PC-9 (cell line): ENCODE measurements at regions not wholly inside any gene's neighbourhood (a gene's known extent, or its start where the extent isn't known, plus 50 kb on each side); places are given as distances from the start of the nearest gene placed in this dataset.
"Not testable (repeated sequence)": the region's sequence is repeated elsewhere in the genome, so short reads cannot be mapped to it uniquely, and the experiment has no call there.

ENCODE experiments used
- BruUV-seq: library from RNA; stranded (reverse); fragments of 400-500 nt; replicated peaks from 2 replicates; lab custom pipeline; 2021; lab: Mats Ljungman, UMichigan
- CTCF ChIA-PET: fragments of 300-600 bp; sonication (Branson Sonifier 250); formaldehyde crosslinking; loops from one replicate; lab custom pipeline; 2022; ENCODE audit warnings: antibody characterized with exemption; lab: Charles Lee
- POLR2A ChIA-PET: fragments of 300-600 bp; sonication (Branson Sonifier 250); formaldehyde crosslinking; loops from one replicate; lab custom pipeline; 2022; ENCODE audit warnings: antibody characterized with exemption; ENCODE audit not compliant: unreplicated experiment; lab: Charles Lee
- DNase-seq, 2 experiments: peaks; one replicate each; pipeline versions ENCODE4 v3.0.0 to v3.0.0-alpha.2; 2015 to 2022; ENCODE audit warnings: mixed read lengths in 1 of 2
- H2AFZ ChIP-seq: fragments of 200-600 bp; sonication (generic); 2 replicates; pipeline ENCODE4 v1.8.1; 2017; ENCODE audit warnings: antibody characterized with exemption
- H3F3A ChIP-seq: fragments of 200-600 bp; sonication (generic); 2 replicates; pipeline ENCODE4 v1.8.1; 2017; ENCODE audit warnings: antibody characterized with exemption, mild to moderate bottlenecking, low read depth; ENCODE audit not compliant: insufficient read depth
- H3K27ac ChIP-seq: fragments of 200-600 bp; sonication (generic); 2 replicates; pipeline ENCODE4 v1.6.1; 2016; ENCODE audit warnings: mixed run types
- H3K27me3 ChIP-seq: fragments of 200-600 bp; sonication (generic); 2 replicates; pipeline ENCODE4 v1.6.1; 2016; ENCODE audit warnings: low read depth, mixed run types; ENCODE audit not compliant: insufficient read depth
- H3K36me3 ChIP-seq: fragments of 200-600 bp; sonication (generic); 2 replicates; pipeline ENCODE4 v1.6.1; 2016; ENCODE audit warnings: low read depth, mixed run types
- H3K4me1 ChIP-seq: fragments of 200-600 bp; sonication (generic); replicated peaks from 2 replicates; pipeline ENCODE4 v1.6.1; 2016; ENCODE audit warnings: mixed run types; ENCODE audit not compliant: insufficient read depth
- H3K4me2 ChIP-seq: fragments of 200-600 bp; sonication (generic); 2 replicates; pipeline ENCODE4 v1.6.1; 2017; ENCODE audit warnings: mixed run types
- H3K4me3 ChIP-seq: fragments of 200-600 bp; sonication (generic); 2 replicates; pipeline ENCODE4 v1.6.1; 2016; ENCODE audit warnings: mixed run types
- H3K79me2 ChIP-seq: fragments of 200-600 bp; sonication (generic); 2 replicates; pipeline ENCODE4 v1.6.1; 2017; ENCODE audit warnings: low read depth, mixed run types
- H3K9me2 ChIP-seq: fragments of 200-600 bp; sonication (generic); 2 replicates; pipeline ENCODE4 v1.8.1; 2017; ENCODE audit warnings: mild to moderate bottlenecking; ENCODE audit not compliant: insufficient read depth
- H3K9me3 ChIP-seq: fragments of 200-600 bp; sonication (generic); 2 replicates; pipeline ENCODE4 v1.8.1; 2016; ENCODE audit warnings: low read depth; ENCODE audit not compliant: insufficient read depth
- H4K20me1 ChIP-seq: fragments of 200-600 bp; sonication (generic); 2 replicates; pipeline ENCODE4 v1.8.1; 2017; ENCODE audit not compliant: insufficient read depth
- EZH2 ChIP-seq: fragments of 200-600 bp; sonication (generic); IDR thresholded peaks from 2 replicates; pipeline ENCODE4 v1.8.0; 2017; ENCODE audit warnings: antibody characterized with exemption, low read depth
- intact Hi-C: fragments of 100-400 bp; cut with micrococcal nuclease; formaldehyde crosslinking; loops from one replicate; pipeline ENCODE4 v1.10.0; 2022; ENCODE audit not compliant: unreplicated experiment
- TF ChIP-seq, protein P1 (sequence below): fragments of 200-600 bp; sonication (generic); conservative IDR thresholded peaks from 2 replicates; pipeline ENCODE4 v1.6.1; 2017; ENCODE audit warnings: mixed run types, antibody characterized with exemption, mild to moderate bottlenecking, moderate library complexity

DNA sequence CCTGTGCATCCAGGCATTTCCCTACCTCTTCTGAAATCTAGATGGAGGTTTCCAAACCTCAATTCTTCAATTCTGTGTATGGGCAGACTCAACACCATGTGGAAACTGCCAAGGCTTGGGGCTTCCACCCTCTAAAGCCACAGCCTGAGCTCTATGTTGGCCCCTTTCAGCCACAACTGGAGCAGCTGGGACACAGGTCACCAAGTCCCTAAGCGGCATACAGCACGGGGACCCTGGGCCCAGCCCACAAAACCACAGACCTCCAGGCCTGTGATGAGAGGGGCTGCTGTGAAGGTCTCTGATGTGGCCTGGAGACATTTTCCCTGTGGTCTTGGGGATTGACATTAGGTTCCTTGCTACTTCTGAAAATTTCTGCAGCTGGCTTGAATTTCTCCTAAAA is 255.4 kb downstream of the TDRD15 start:
- Histone ChIP-seq H3F3A (no peaks in the 10 kb centered on the region), H3K4me1 (no peaks in the 10 kb centered on the region), H3K27ac (no peak overlapping the region), H3K4me2 (no peak overlapping the region), H3K9me2 (no peaks in the 10 kb centered on the region; the same call in 1 of the 2 replicates), H3K9me3 (no peaks in the 10 kb centered on the region), H3K27me3 (no peaks in the 10 kb centered on the region), H3K4me3 (no peak overlapping the region), H2AFZ (no peak overlapping the region), H3K79me2 (no peaks in the 10 kb centered on the region), H4K20me1 (no peaks in the 10 kb centered on the region), H3K36me3 (no peaks in the 10 kb centered on the region)
- CTCF ChIA-PET: no interaction called here
- TF ChIP-seq, protein P1, sequence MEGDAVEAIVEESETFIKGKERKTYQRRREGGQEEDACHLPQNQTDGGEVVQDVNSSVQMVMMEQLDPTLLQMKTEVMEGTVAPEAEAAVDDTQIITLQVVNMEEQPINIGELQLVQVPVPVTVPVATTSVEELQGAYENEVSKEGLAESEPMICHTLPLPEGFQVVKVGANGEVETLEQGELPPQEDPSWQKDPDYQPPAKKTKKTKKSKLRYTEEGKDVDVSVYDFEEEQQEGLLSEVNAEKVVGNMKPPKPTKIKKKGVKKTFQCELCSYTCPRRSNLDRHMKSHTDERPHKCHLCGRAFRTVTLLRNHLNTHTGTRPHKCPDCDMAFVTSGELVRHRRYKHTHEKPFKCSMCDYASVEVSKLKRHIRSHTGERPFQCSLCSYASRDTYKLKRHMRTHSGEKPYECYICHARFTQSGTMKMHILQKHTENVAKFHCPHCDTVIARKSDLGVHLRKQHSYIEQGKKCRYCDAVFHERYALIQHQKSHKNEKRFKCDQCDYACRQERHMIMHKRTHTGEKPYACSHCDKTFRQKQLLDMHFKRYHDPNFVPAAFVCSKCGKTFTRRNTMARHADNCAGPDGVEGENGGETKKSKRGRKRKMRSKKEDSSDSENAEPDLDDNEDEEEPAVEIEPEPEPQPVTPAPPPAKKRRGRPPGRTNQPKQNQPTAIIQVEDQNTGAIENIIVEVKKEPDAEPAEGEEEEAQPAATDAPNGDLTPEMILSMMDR: no peak
- no peak for TF ChIP-seq EZH2
- intact Hi-C loops: no loop called here
- DNase-seq: no peak
- no TSS peak for BruUV-seq
- POLR2A ChIA-PET: no interaction called here

DNA sequence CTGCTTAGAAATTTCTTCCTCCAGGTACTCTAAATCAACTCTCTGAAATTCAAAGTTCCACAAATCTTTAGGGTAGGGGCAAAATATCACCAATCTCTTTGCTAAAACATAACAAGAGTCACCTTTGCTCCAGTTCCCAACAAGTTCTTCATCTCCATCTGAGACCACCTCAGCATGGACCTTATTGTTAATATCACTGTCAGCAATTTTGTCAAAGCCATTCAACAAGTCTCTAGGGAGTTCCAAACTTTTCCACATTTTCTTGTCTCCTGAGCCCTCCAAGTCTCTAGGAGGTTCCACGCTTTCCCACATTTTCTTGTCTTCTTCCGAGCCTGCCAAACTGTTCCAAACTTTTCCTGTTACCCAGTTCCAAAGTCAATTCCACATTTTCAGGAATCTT is 255.9 kb downstream of the TDRD15 start:
- H3F3A ChIP-seq, H3K9me2 ChIP-seq, H3K27me3 ChIP-seq, DNase-seq, H3K79me2 ChIP-seq, CTCF ChIA-PET, H3K27ac ChIP-seq, H3K4me3 ChIP-seq, H3K9me3 ChIP-seq, POLR2A ChIA-PET, H2AFZ ChIP-seq, H3K4me2 ChIP-seq, H3K4me1 ChIP-seq, intact Hi-C loops, H3K36me3 ChIP-seq, BruUV-seq, H4K20me1 ChIP-seq: not testable (repeated sequence)

DNA sequence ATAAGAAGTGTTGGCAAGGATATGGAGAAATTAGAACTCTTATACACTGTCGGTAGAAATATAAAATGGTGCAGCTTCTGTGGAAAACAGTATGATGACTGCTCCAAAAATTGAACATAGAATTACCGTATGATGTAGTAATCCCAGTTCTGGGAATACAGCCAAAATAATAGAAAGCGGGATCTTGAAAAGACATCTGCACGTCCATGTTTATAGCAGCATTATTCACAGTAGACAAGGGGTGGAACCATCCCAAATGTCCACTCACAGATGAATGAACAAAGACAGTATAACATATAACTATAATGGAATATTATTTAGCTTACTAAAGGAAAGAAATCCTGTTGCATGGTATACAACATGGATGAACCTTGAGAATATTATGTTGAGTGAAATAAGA is 257.7 kb downstream of the TDRD15 start:
- Histone ChIP-seq H3F3A (no peaks in the 10 kb centered on the region), H3K36me3 (no peaks in the 10 kb centered on the region), H3K79me2 (no peaks in the 10 kb centered on the region), H3K4me2 (no peak overlapping the region), H3K9me3 (no peaks in the 10 kb centered on the region), H3K27ac (no peak overlapping the region), H2AFZ (no peak overlapping the region), H3K9me2 (no peaks in the 10 kb centered on the region; the same call in 1 of the 2 replicates), H3K4me3 (no peak overlapping the region), H3K4me1 (no peaks in the 10 kb centered on the region), H4K20me1 (no peaks in the 10 kb centered on the region), H3K27me3 (no peaks in the 10 kb centered on the region)
- no TSS peak for BruUV-seq
- intact Hi-C loops: no loop called here
- ChIA-PET CTCF (no interaction called here), POLR2A (no interaction called here)
- no peak for DNase-seq
- TF ChIP-seq, protein P1: no peak
- TF ChIP-seq EZH2: no peak
